ENCODE measurements at regions not wholly inside any gene's neighbourhood (a gene's known extent, or its start where the extent isn't known, plus 50 kb on each side); places are given as distances from the start of the nearest gene placed in this dataset.

GRCh38 chr3:28700728-28701127, 352.1 kb upstream of the AZI2 start:
- in situ Hi-C loops (cut with MboI; ENCODE audit: low sequenced_read_pairs in 4 of 4): no loop called here
- intact Hi-C loops (cut with DNase I; ENCODE audit: low total_unique reads): no loop called here
- no peak for ATAC-seq

GRCh38 chr3:28703843-28704242, 355.2 kb upstream of the AZI2 start:
- in situ Hi-C loops (cut with MboI; ENCODE audit: low sequenced_read_pairs in 4 of 4) (no loop called here), intact Hi-C loops (cut with DNase I; ENCODE audit: low total_unique reads) (no loop called here)
- H3K27ac ChIP-seq: no peak overlapping the region
- DNase-seq: no peak
- TF ChIP-seq CTCF (IDR thresholded peaks at IDR 0.05 in 4 of 5, conservative IDR thresholded peaks at IDR 0.05 in 1 of 5) (no peak), POLR2A (IDR thresholded peaks at IDR 0.05) (no peak)
- no peak for ATAC-seq
- no peaks in the 10 kb centered on the region for H3K9me3 ChIP-seq
- no peaks in the 10 kb centered on the region for H3K27me3 ChIP-seq
- H3K4me1 ChIP-seq: peaks cover 0 to 2% of the 10 kb centered on the region in 2 donors
- H3K4me3 ChIP-seq: no peak overlapping the region
- H3K36me3 ChIP-seq: no peaks in the 10 kb centered on the region

More at GRCh38 chr3:28700728-28701127, 352.1 kb upstream of the AZI2 start:
- TF ChIP-seq POLR2A (IDR thresholded peaks at IDR 0.05): no peak
- no peak for TF ChIP-seq CTCF (IDR thresholded peaks at IDR 0.05 in 4 of 5, conservative IDR thresholded peaks at IDR 0.05 in 1 of 5)
- H3K27me3 ChIP-seq: no peaks in the 10 kb centered on the region
- H3K27ac ChIP-seq: no peak overlapping the region
- H3K4me1 ChIP-seq: peaks cover 0 to 2% of the 10 kb centered on the region in 2 donors
- H3K4me3 ChIP-seq: no peak overlapping the region
- no peaks in the 10 kb centered on the region for H3K9me3 ChIP-seq
- DNase-seq: no peak
- no peaks in the 10 kb centered on the region for H3K36me3 ChIP-seq

- Histone ChIP-seq H3K27ac (no peak overlapping the region), H3K4me3 (no peak overlapping the region), H3K27me3 (no peaks in the 10 kb centered on the region), H3K9me3 (no peaks in the 10 kb centered on the region), H3K36me3 (no peaks in the 10 kb centered on the region), H3K4me1 (peaks cover 0 to 4% of the 10 kb centered on the region in 2 donors)
- ATAC-seq (no peak), DNase-seq (no peak)
- TF ChIP-seq CTCF (IDR thresholded peaks at IDR 0.05 in 4 of 5, conservative IDR thresholded peaks at IDR 0.05 in 1 of 5): no peak
- no peak for TF ChIP-seq POLR2A (IDR thresholded peaks at IDR 0.05)
- in situ Hi-C loops (cut with MboI; ENCODE audit: low sequenced_read_pairs in 4 of 4): no loop called here
- intact Hi-C loops (cut with DNase I; ENCODE audit: low total_unique reads): no loop called here
These were observed 362.7 kb upstream of the AZI2 start for GRCh38 chr3:28711293-28711692.

GRCh38 chr3:28716939-28717338, 368.3 kb upstream of the AZI2 start:
- peaks cover 0 to 15% of the 10 kb centered on the region in 2 donors for H3K4me1 ChIP-seq
- in situ Hi-C loops (cut with MboI; ENCODE audit: low sequenced_read_pairs in 4 of 4): no loop called here
- ATAC-seq (no peak), DNase-seq (no peak)
- no peaks in the 10 kb centered on the region for H3K36me3 ChIP-seq
- no peak overlapping the region for H3K4me3 ChIP-seq
- no peaks in the 10 kb centered on the region for H3K9me3 ChIP-seq
- TF ChIP-seq POLR2A (IDR thresholded peaks at IDR 0.05): no peak
- TF ChIP-seq CTCF (IDR thresholded peaks at IDR 0.05 in 4 of 5, conservative IDR thresholded peaks at IDR 0.05 in 1 of 5): no peak
- intact Hi-C loops (cut with DNase I; ENCODE audit: low total_unique reads): no loop called here
- H3K27ac ChIP-seq: no peak overlapping the region
- no peaks in the 10 kb centered on the region for H3K27me3 ChIP-seq

Data from gastrocnemius medialis (tissue), 4 donors.